ENCODE measurements at regions not wholly inside any gene's neighbourhood (a gene's known extent, or its start where the extent isn't known, plus 50 kb on each side); places are given as distances from the start of the nearest gene placed in this dataset.
A peak's percentile ranks its signal among the peaks of the same experiment; 100 is the strongest.
"Not testable (repeated sequence)": the region's sequence is repeated elsewhere in the genome, so short reads cannot be mapped to it uniquely, and the experiment has no call there.

GRCh38 chrY:7923476-7924017 lies 1012.0 kb upstream of the AMELY start:
- no peak for DNase-seq (ENCODE audit: extremely low read depth in 1 of 11, low read depth in 9 of 11, low spot score in 4 of 11)

DNA sequence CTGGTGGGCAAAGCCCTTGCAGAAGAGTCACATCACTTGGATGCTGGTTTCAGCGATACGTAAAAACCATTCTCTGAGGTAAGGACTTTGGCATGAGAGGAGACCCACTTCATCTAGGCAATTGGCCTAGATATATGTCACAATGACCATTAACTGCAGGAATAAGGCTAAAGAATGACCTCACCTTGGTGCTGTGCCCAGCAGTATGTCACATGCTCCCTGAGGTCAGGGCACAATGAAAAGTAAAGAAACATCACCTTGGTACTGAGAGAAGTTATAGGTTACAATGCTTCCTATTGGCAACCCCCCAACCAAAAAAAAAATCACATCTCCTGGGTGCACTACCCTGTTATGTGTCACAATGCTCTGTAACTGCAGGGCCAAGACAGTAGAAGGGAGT lies 1008.8 kb upstream of the AMELY start:
- no peak for DNase-seq (ENCODE audit: extremely low read depth in 1 of 11, low read depth in 9 of 11, low spot score in 4 of 11)

- DNase-seq (ENCODE audit: extremely low read depth in 1 of 11, low read depth in 9 of 11, low spot score in 4 of 11), result no peak
Measured at GRCh38 chrY:7888506-7888905, 977.0 kb upstream of the AMELY start.

GRCh38 chrY:7881696-7882095 lies 970.1 kb upstream of the AMELY start:
- no peak for DNase-seq (ENCODE audit: extremely low read depth in 1 of 11, low read depth in 9 of 11, low spot score in 4 of 11)

- DNase-seq (ENCODE audit: extremely low read depth in 1 of 11, low read depth in 9 of 11, low spot score in 4 of 11), result no peak
Measured at GRCh38 chrY:7879245-7879644, 967.7 kb upstream of the AMELY start.

- DNase-seq (ENCODE audit: extremely low read depth in 1 of 11, low read depth in 9 of 11, low spot score in 4 of 11), result no peak
Measured at GRCh38 chrY:7878719-7879118, 967.2 kb upstream of the AMELY start.

DNA sequence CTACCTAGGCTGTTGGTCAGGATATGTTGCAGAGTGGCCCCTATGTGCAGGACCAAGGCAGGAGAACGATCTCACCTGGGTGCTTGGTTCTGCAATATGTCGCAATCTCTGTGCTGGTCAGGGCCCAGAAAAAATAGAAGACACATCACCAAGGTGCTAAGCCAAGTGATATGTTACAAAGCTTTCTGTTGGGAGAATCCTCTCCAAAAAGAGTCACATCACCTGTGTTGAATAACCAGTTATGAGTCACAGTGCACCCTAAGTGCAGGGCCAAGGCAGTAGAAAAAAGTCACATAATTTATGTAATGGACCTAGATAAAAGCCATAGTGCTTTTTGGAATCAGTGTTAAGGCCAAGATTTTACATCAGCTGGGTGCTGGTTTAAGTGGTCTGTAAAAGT lies 965.9 kb upstream of the AMELY start:
- no peak for DNase-seq (ENCODE audit: extremely low read depth in 1 of 11, low read depth in 9 of 11, low spot score in 4 of 11)

DNA sequence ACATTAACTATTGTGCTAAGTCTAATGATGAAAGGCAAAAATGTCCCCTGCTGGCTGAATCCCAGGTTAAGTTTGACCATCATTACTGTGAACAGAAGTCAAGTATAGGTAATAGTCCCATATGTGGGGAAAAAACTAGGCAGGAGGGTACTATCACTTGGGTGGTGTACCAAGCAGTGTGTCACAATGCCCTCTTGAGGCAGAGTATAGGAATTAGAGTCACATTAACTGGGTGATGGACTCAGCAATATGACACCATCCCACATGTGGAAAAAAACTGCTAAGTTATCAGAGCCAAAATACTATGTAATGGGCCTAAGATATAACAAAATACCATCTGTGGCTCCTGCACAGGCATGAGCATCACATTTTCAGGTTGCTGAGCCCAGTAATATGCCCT lies 962.5 kb upstream of the AMELY start:
- peak in 2 of 11 donors; percentile 6 to 13 for DNase-seq (ENCODE audit: extremely low read depth in 1 of 11, low read depth in 9 of 11, low spot score in 4 of 11)

DNA sequence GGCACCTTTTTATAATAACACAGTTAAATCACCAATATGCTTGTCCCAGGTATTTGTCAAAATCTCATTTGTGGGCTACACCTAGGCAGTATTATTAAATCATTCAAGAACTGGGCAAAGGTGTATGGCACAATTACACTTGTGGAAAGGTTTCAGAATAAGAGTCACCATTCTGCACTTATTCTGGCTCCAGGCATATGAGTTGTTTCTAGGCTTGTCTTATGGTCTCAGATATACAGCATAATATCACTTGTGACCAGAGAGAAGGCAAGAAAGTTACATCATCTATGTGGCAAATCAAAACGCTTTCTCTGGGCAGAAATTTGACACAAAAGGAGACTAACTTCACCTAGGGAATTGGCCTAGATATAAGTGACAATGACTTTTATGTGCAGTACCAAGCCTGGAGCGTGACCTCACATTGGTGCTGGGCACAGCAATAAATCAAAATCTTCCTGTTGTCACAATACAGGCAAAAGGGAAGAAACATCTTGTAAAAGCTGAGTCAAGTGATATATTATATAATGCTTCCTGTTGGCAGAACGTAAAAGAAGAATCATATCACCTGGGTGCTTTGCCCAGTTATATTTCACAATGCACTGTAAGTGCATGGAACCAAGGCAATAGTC lies 959.9 kb upstream of the AMELY start:
- no peak for DNase-seq (ENCODE audit: extremely low read depth in 1 of 11, low read depth in 9 of 11, low spot score in 4 of 11)

GRCh38 chrY:7866976-7867375 lies 955.4 kb upstream of the AMELY start:
- DNase-seq (ENCODE audit: extremely low read depth in 1 of 11, low read depth in 9 of 11, low spot score in 4 of 11), result no peak

GRCh38 chrY:7860781-7861614 lies 949.4 kb upstream of the AMELY start:
- DNase-seq (ENCODE audit: extremely low read depth in 1 of 11, low read depth in 9 of 11, low spot score in 4 of 11), result no peak

GRCh38 chrY:7850191-7850590 lies 938.6 kb upstream of the AMELY start:
- DNase-seq (ENCODE audit: extremely low read depth in 1 of 11, low read depth in 9 of 11, low spot score in 4 of 11), result no peak

GRCh38 chrY:7845776-7846175 lies 934.2 kb upstream of the AMELY start:
- DNase-seq (ENCODE audit: extremely low read depth in 1 of 11, low read depth in 9 of 11, low spot score in 4 of 11), result no peak

DNA sequence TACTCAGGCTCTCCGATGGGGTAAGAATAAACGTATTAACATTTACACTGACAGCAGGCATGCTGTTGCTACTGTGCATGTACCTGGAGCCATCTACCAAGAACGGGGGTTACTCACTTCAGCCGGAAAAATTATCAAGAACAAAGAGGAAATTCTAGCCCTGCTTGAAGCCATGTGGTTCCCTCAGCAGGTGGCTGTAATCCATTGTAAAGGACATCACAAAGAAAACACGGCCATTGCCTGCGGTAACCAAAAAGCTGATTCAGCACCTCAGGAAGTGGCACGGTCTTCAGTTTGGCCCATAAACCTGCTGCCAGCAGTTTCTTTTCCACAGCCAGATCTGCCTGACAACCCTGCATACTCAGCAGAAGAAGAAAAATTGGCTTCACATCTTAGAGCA lies 925.5 kb upstream of the AMELY start:
- DNase-seq (ENCODE audit: extremely low read depth in 1 of 11, low read depth in 9 of 11, low spot score in 4 of 11), result no peak

GRCh38 chrY:7836366-7836765 lies 924.8 kb upstream of the AMELY start:
- DNase-seq (ENCODE audit: extremely low read depth in 1 of 11, low read depth in 9 of 11, low spot score in 4 of 11), result no peak

DNA sequence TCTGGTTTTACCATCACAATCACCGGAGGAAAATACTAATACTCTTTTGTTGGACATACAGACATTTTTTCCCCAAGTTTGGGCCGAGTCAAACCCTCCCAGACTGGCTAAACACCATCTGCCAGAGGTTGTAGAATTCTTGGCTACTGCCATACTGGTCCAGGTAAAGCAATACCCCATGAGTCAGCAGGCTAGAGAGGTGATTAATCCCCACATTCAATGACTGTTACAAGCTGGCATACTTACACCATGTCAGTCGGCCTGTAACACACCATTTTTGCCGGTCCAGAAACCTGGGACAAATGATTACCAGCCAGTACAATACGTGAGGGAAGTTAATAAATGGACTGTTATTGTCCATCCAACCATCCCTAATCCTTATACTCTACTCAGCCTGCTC lies 923.9 kb upstream of the AMELY start:
- no peak for DNase-seq (ENCODE audit: extremely low read depth in 1 of 11, low read depth in 9 of 11, low spot score in 4 of 11)

DNA sequence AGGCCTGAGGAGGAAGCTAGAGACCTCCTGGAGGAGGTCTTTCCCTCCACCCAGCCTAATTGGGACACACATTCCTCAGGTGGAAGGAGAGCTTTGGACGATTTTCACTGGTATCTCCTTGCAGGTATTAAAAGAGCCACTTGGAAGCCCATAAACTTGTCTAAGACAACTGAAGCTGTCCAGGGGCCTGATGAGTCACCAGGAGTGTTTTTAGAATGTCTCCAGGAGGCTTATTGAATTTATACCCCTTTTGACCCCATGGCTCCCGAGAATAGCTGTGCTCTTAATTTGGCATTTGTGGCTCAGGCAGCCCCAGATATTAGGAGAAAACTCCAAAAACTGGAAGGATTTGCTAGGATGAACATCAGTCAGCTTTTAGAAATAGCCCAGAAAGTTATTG lies 922.7 kb upstream of the AMELY start:
- DNase-seq (ENCODE audit: extremely low read depth in 1 of 11, low read depth in 9 of 11, low spot score in 4 of 11), result no peak

GRCh38 chrY:7830881-7831280 lies 919.3 kb upstream of the AMELY start:
- not testable (repeated sequence) for DNase-seq (ENCODE audit: extremely low read depth in 1 of 11, low read depth in 9 of 11, low spot score in 4 of 11)

GRCh38 chrY:7826533-7826932 lies 915.0 kb upstream of the AMELY start:
- DNase-seq (ENCODE audit: extremely low read depth in 1 of 11, low read depth in 9 of 11, low spot score in 4 of 11), result no peak

- DNase-seq (ENCODE audit: extremely low read depth in 1 of 11, low read depth in 9 of 11, low spot score in 4 of 11), result no peak
Measured at GRCh38 chrY:7825874-7826273, 914.3 kb upstream of the AMELY start.
